ENCODE measurements at regions not wholly inside any gene's neighbourhood (a gene's known extent, or its start where the extent isn't known, plus 50 kb on each side); places are given as distances from the start of the nearest gene placed in this dataset.

GRCh38 chr6:227074-227782, 65.1 kb upstream of the DUSP22 start:
- no peak for DNase-seq

GRCh38 chr6:227812-228338, 64.4 kb upstream of the DUSP22 start:
- no peak for DNase-seq

GRCh38 chr6:228881-229651, 63.2 kb upstream of the DUSP22 start:
- DNase-seq = no peak

GRCh38 chr6:231779-232178, 60.5 kb upstream of the DUSP22 start:
- no peak for DNase-seq

- no peak for DNase-seq
These were observed 59.2 kb upstream of the DUSP22 start for GRCh38 chr6:232982-233640.

GRCh38 chr6:234706-235372, 57.4 kb upstream of the DUSP22 start:
- DNase-seq = no peak

GRCh38 chr6:235763-236360, 56.4 kb upstream of the DUSP22 start:
- peak; percentile 77 for DNase-seq

GRCh38 chr6:236519-236918, 55.8 kb upstream of the DUSP22 start:
- DNase-seq = no peak

- no peak for DNase-seq
These were observed 52.1 kb upstream of the DUSP22 start for GRCh38 chr6:240151-240550.

GRCh38 chr6:241336-241865, 50.9 kb upstream of the DUSP22 start:
- DNase-seq = no peak
